Ovary (tissue), 7 donors: ENCODE measurements at regions not wholly inside any gene's neighbourhood (a gene's known extent, or its start where the extent isn't known, plus 50 kb on each side); places are given as distances from the start of the nearest gene placed in this dataset.

ENCODE experiments used
- DNase-seq, 5 donors: peaks; one replicate each; pipeline ENCODE4 v3.0.0-alpha.2; 2019 to 2020
- H3K27ac ChIP-seq, 2 donors: fragments of 200-600 bp; one replicate each; pipeline versions ENCODE4 v1.5.1 to v1.8.0; 2019 to 2022
- H3K27me3 ChIP-seq: fragments of 200-600 bp; one replicate; pipeline ENCODE4 v1.8.0; 2022
- H3K36me3 ChIP-seq: fragments of 200-600 bp; sonication (generic); one replicate; pipeline ENCODE4 v1.5.1; 2019
- H3K4me1 ChIP-seq: one replicate; pipeline ENCODE4 v1.8.1; 2013; ENCODE audit warnings: mild to moderate bottlenecking, moderate library complexity; ENCODE audit not compliant: insufficient read depth
- H3K4me3 ChIP-seq: fragments of 200-600 bp; sonication (generic); one replicate; pipeline ENCODE4 v1.5.1; 2017
- H3K9me3 ChIP-seq, 2 donors: fragments of 200-600 bp in 1 of 2; sonication (generic) in 1 of 2; one replicate each; pipeline versions ENCODE4 v1.5.1 to v1.8.1; 2013 to 2019; ENCODE audit warnings: mild to moderate bottlenecking in 1 of 2, moderate library complexity in 1 of 2
- EP300 ChIP-seq: sonication (generic); formaldehyde crosslinking; IDR thresholded peaks from one replicate; pipeline ENCODE4 v1.6.1; 2017; ENCODE audit warnings: antibody characterized with exemption
- POLR2A ChIP-seq: fragments of 450-650 bp; IDR thresholded peaks from one replicate; pipeline ENCODE4 v1.6.1; 2017; ENCODE audit warnings: antibody characterized with exemption, mild to moderate bottlenecking, moderate library complexity
- WGBS, 3 donors: extraction: QIAGEN DNeasy Blood & Tissue Kit in 1 of 3; methylation state at CpG; one replicate each; pipeline versions ENCODE4 v1.1.5 to v1.1.7; 2013 to 2017; 5-methylcytosine and 5-hydroxymethylcytosine counted together
- intact Hi-C, 4 donors: fragments of 100-400 bp; cut with DNase I; formaldehyde crosslinking; loops; one replicate each; pipeline versions ENCODE4 v1.11.0 to v1.15.1; 2022 to 2023
- TF ChIP-seq, protein P1 (sequence below), 3 donors: fragments of 450-650 bp in 2 of 3; fragments of 200-600 bp in 1 of 3; IDR thresholded peaks; one replicate each; pipeline versions ENCODE4 v1.5.1 to v1.8.0; 2016 to 2022; ENCODE audit warnings: antibody characterized with exemption in 3 of 3, mild to moderate bottlenecking in 1 of 3
- donor health status: DM: no; HTN: no; CAD: no; lungs with moderate emphysema.
- donor health status: DM: no; HTN: no; CAD: no.
- donor health status: Bipolar disorder and iron deficiency.
- donor health status: DM: no; HTN: no; CAD: no.
- donor health status: DM: yes; HTN: yes; CAD: no.

DNA sequence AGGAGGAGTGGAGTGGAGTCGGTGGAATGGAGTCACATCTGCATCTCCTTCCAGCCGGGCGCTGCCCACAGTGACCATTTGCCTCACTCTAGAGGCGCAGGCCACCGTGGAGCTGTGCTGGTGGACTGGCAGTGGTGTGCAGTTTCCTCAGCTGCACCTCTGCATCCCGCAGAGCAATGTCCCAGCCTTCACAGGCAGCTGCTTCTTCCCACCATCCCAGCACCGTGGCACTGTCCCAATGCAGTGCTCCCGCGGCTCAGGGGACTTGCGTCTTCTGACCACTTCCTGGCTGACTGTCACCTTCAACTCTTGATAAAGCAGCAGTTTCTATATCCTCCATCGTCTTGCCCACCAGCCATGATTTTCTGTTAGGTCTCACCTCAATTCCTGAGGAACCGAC, 90.3 kb upstream of the SFMBT2 start:
- 84 to 89% (median 87%) methylated on average over 12 of the region's 12 CpGs for WGBS, 3 donors

DNA sequence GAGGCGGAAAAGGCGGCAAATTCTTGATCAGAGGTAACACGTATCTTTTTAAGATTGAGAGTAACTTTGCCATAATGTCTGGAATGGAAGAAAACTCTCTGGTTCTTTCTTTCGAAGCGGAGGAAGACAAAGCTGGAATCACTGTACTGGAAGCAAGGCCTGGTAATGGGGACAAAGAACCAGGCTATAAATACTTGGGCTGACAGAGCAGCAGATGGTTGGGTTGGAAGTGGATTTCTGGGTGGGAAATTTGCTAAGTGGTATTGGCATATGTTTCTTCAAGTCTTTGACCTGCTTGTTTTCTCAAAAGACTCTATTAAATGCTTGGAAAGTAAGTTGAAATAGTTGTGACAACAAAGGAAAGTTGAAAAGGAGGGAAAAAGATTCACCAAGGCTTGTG, 87.3 kb upstream of the SFMBT2 start:
- Histone ChIP-seq H3K9me3 (peaks cover 0 to under 1% of the 10 kb centered on the region in 2 donors), H3K36me3 (no peaks in the 10 kb centered on the region), H3K27ac (no peak overlapping the region), H3K4me1 (no peaks in the 10 kb centered on the region), H3K27me3 (no peaks in the 10 kb centered on the region), H3K4me3 (no peak overlapping the region)
- WGBS, 3 donors = 96 to 97% (median 96%) methylated on average over 5 of the region's 5 CpGs
- TF ChIP-seq EP300 (no peak), POLR2A (no peak)
- TF ChIP-seq, protein P1, sequence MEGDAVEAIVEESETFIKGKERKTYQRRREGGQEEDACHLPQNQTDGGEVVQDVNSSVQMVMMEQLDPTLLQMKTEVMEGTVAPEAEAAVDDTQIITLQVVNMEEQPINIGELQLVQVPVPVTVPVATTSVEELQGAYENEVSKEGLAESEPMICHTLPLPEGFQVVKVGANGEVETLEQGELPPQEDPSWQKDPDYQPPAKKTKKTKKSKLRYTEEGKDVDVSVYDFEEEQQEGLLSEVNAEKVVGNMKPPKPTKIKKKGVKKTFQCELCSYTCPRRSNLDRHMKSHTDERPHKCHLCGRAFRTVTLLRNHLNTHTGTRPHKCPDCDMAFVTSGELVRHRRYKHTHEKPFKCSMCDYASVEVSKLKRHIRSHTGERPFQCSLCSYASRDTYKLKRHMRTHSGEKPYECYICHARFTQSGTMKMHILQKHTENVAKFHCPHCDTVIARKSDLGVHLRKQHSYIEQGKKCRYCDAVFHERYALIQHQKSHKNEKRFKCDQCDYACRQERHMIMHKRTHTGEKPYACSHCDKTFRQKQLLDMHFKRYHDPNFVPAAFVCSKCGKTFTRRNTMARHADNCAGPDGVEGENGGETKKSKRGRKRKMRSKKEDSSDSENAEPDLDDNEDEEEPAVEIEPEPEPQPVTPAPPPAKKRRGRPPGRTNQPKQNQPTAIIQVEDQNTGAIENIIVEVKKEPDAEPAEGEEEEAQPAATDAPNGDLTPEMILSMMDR (IDR thresholded peaks at IDR 0.05) = no peak
- intact Hi-C loops = no loop called here
- DNase-seq = no peak

More for the DNA sequence above, 90.3 kb upstream of the SFMBT2 start:
- Histone ChIP-seq H3K27me3 (no peaks in the 10 kb centered on the region), H3K27ac (no peak overlapping the region), H3K36me3 (no peaks in the 10 kb centered on the region), H3K4me3 (no peak overlapping the region), H3K4me1 (no peaks in the 10 kb centered on the region), H3K9me3 (peaks cover 0 to 3% of the 10 kb centered on the region in 2 donors)
- DNase-seq = no peak
- TF ChIP-seq POLR2A = no peak
- TF ChIP-seq, protein P1 (IDR thresholded peaks at IDR 0.05) = no peak
- TF ChIP-seq EP300 = no peak
- intact Hi-C loops = no loop called here

DNA sequence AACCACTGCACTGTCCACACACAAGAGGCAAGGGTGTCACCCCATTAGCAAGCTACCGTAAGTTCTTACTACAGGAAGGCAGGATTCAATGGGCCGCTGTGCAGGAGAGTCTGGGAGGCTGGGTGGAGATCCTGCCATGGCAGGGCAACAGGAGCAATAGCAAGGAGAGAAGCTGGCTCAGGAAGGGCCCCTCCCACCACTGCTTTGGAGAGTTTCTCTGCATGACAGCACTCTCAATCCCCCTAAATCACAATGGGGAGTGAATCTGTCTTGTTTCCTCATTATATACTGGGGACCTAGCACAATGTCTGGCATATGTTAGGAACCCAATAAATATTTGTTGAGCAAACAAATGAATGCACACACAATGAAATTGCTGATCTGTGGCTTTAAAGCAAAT, 83.2 kb upstream of the SFMBT2 start:
- H3K27me3 ChIP-seq = no peaks in the 10 kb centered on the region
- no peak for TF ChIP-seq POLR2A
- TF ChIP-seq EP300 = no peak
- TF ChIP-seq, protein P1 (IDR thresholded peaks at IDR 0.05) = no peak
- peaks cover 6% of the 10 kb centered on the region for H3K4me1 ChIP-seq
- H3K4me3 ChIP-seq = no peak overlapping the region
- H3K36me3 ChIP-seq = no peaks in the 10 kb centered on the region
- H3K9me3 ChIP-seq = no peaks in the 10 kb centered on the region
- H3K27ac ChIP-seq = no peak overlapping the region
- WGBS, 3 donors = 74 to 100% (median 96%) methylated on average over 2 of the region's 2 CpGs
- no peak for DNase-seq
- intact Hi-C loops = no loop called here

DNA sequence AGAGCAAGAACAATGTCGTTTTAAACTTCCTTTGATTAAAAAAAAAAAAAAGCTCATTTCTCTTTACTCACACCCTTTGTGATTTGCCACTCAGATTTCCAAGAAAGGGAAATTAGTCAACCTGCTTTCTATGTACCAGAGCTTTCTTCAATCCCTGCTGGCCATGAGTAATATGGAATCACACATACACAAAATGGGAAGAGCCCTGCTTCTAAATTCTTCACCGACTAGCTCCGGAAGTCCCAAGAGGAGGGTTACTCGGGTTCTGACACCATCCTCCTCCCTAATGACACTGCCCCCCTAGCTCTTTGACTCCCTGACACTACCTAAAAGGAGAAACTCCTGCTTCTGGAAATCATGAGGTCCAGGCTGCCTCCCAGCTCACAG, 81.8 kb upstream of the SFMBT2 start:
- H3K4me1 ChIP-seq = peaks cover 10% of the 10 kb centered on the region
- H3K4me3 ChIP-seq = no peak overlapping the region
- no peak for DNase-seq
- intact Hi-C loops = no loop called here
- H3K27ac ChIP-seq = no peak overlapping the region
- 64 to 72% (median 71%) methylated on average over 4 of the region's 4 CpGs for WGBS, 3 donors
- TF ChIP-seq, protein P1 (IDR thresholded peaks at IDR 0.05) = no peak
- TF ChIP-seq EP300 (no peak), POLR2A (no peak)
- H3K27me3 ChIP-seq = no peaks in the 10 kb centered on the region
- H3K9me3 ChIP-seq = no peaks in the 10 kb centered on the region
- H3K36me3 ChIP-seq = no peaks in the 10 kb centered on the region
